Left lung (tissue), 4 donors: ENCODE measurements at regions not wholly inside any gene's neighbourhood (a gene's known extent, or its start where the extent isn't known, plus 50 kb on each side); places are given as distances from the start of the nearest gene placed in this dataset.

ENCODE experiments used
- ATAC-seq: fragments of 200-7000 bp; cut with Tn5 transposase; one replicate; pipeline ENCODE4 v1.9.1; 2020; ENCODE audit warnings: moderate library complexity
- DNase-seq, 4 donors: peaks; one replicate each; pipeline ENCODE4 v3.0.0-alpha.2; 2013 to 2020
- H3K27ac ChIP-seq, 2 donors: fragments of 200-600 bp; sonication (generic) in 1 of 2; one replicate each; pipeline versions ENCODE4 v1.5.0 to v1.8.0; 2020 to 2021
- H3K27me3 ChIP-seq, 2 donors: fragments of 200-600 bp; sonication (generic) in 1 of 2; one replicate each; pipeline versions ENCODE4 v1.5.0 to v1.8.0; 2020 to 2021
- H3K36me3 ChIP-seq, 2 donors: fragments of 200-600 bp; sonication (generic) in 1 of 2; one replicate each; pipeline versions ENCODE4 v1.5.0 to v1.8.0; 2020 to 2021
- H3K4me1 ChIP-seq, 2 donors: fragments of 200-600 bp; one replicate each; pipeline ENCODE4 v1.8.0; 2021
- H3K4me3 ChIP-seq, 2 donors: fragments of 200-600 bp; sonication (generic) in 1 of 2; one replicate each; pipeline versions ENCODE4 v1.5.0 to v1.8.0; 2020 to 2021; ENCODE audit warnings: mild to moderate bottlenecking in 1 of 2
- H3K9me3 ChIP-seq, 2 donors: fragments of 200-600 bp; sonication (generic) in 1 of 2; one replicate each; pipeline versions ENCODE4 v1.5.0 to v1.8.0; 2020 to 2021
- CTCF ChIP-seq, 2 donors: fragments of 200-600 bp; sonication (generic) in 1 of 2; IDR thresholded peaks; one replicate each; pipeline versions ENCODE4 v1.5.0 to v1.8.0; 2021; ENCODE audit warnings: antibody characterized with exemption in 2 of 2
- intact Hi-C, 2 donors: fragments of 100-400 bp; cut with DNase I; formaldehyde crosslinking; loops; one replicate each; pipeline versions ENCODE4 v1.11.2 to v1.14.2; 2022
- donor health status: DM: no; HTN: yes; CAD: no.
- donor health status: DM: no; HTN: no; CAD: no.

GRCh38 chr2:59276033-59276432 lies 1034.9 kb upstream of the FANCL start:
- Histone ChIP-seq H3K27me3 (no peaks in the 10 kb centered on the region), H3K4me1 (no peaks in the 10 kb centered on the region), H3K36me3 (no peaks in the 10 kb centered on the region), H3K27ac (no peak overlapping the region), H3K9me3 (no peaks in the 10 kb centered on the region), H3K4me3 (no peak overlapping the region)
- DNase-seq (no peak), ATAC-seq (no peak)
- TF ChIP-seq CTCF (IDR thresholded peaks at IDR 0.05) = no peak
- intact Hi-C loops = no loop called here

- intact Hi-C loops = no loop called here
- Histone ChIP-seq H3K4me1 (no peaks in the 10 kb centered on the region), H3K9me3 (no peaks in the 10 kb centered on the region), H3K36me3 (no peaks in the 10 kb centered on the region), H3K4me3 (no peak overlapping the region), H3K27ac (no peak overlapping the region), H3K27me3 (no peaks in the 10 kb centered on the region)
- ATAC-seq = no peak
- no peak for TF ChIP-seq CTCF (IDR thresholded peaks at IDR 0.05)
- DNase-seq = no peak
Measured at GRCh38 chr2:59266453-59266852, 1025.3 kb upstream of the FANCL start.

- DNase-seq = no peak
- intact Hi-C loops = no loop called here
Measured at GRCh38 chr2:59259913-59260312, 1018.8 kb upstream of the FANCL start.

GRCh38 chr2:59256290-59256689 lies 1015.2 kb upstream of the FANCL start:
- Histone ChIP-seq H3K27me3 (no peaks in the 10 kb centered on the region), H3K4me3 (no peak overlapping the region), H3K9me3 (no peaks in the 10 kb centered on the region), H3K4me1 (no peaks in the 10 kb centered on the region), H3K36me3 (no peaks in the 10 kb centered on the region), H3K27ac (no peak overlapping the region)
- ATAC-seq = no peak
- no peak for DNase-seq
- no peak for TF ChIP-seq CTCF (IDR thresholded peaks at IDR 0.05)
- intact Hi-C loops = no loop called here

More at GRCh38 chr2:59259913-59260312, 1018.8 kb upstream of the FANCL start:
- ATAC-seq = no peak
- no peaks in the 10 kb centered on the region for H3K27me3 ChIP-seq
- H3K4me3 ChIP-seq = no peak overlapping the region
- H3K36me3 ChIP-seq = no peaks in the 10 kb centered on the region
- H3K4me1 ChIP-seq = no peaks in the 10 kb centered on the region
- H3K9me3 ChIP-seq = no peaks in the 10 kb centered on the region
- no peak overlapping the region for H3K27ac ChIP-seq
- no peak for TF ChIP-seq CTCF (IDR thresholded peaks at IDR 0.05)

- Histone ChIP-seq H3K27ac (no peak overlapping the region), H3K9me3 (no peaks in the 10 kb centered on the region), H3K27me3 (no peaks in the 10 kb centered on the region), H3K4me1 (no peaks in the 10 kb centered on the region), H3K4me3 (no peak overlapping the region), H3K36me3 (no peaks in the 10 kb centered on the region)
- no peak for TF ChIP-seq CTCF (IDR thresholded peaks at IDR 0.05)
- intact Hi-C loops = no loop called here
- ATAC-seq = no peak
- no peak for DNase-seq
Measured at GRCh38 chr2:59254279-59254678, 1013.2 kb upstream of the FANCL start.
